ENCODE measurements at regions not wholly inside any gene's neighbourhood (a gene's known extent, or its start where the extent isn't known, plus 50 kb on each side); places are given as distances from the start of the nearest gene placed in this dataset.
"Not testable (repeated sequence)": the region's sequence is repeated elsewhere in the genome, so short reads cannot be mapped to it uniquely, and the experiment has no call there.

GRCh38 chr20:12555849-12556248, 452.9 kb upstream of the SPTLC3 start:
- not testable (repeated sequence) for TF ChIP-seq CTCF (conservative IDR thresholded peaks at IDR 0.05 in 1 of 2, IDR thresholded peaks at IDR 0.05 in 1 of 2; ENCODE audit: extremely low read depth in 1 of 2, insufficient read depth in 1 of 2, low read depth in 1 of 2, low read length in 2 of 2); EZH2 (IDR thresholded peaks at IDR 0.05; ENCODE audit: borderline replicate concordance, low read length)
